ENCODE measurements at regions not wholly inside any gene's neighbourhood (a gene's known extent, or its start where the extent isn't known, plus 50 kb on each side); places are given as distances from the start of the nearest gene placed in this dataset.

GRCh38 chr3:124396339-124396950 is 333.8 kb upstream of the UMPS start:
- Histone ChIP-seq H3K4me3 (no peak overlapping the region), H3K36me3 (peaks cover 8% of the 10 kb centered on the region), H3K27me3 (no peaks in the 10 kb centered on the region), H3K4me1 (peaks cover 0 to 19% of the 10 kb centered on the region in 2 donors), H3K9me3 (no peaks in the 10 kb centered on the region), H3K27ac (peak overlapping the region; percentile 6 to 56)
- no peak for DNase-seq (ENCODE audit: low spot score)
- TF ChIP-seq CTCF (IDR thresholded peaks at IDR 0.05): no peak

DNA sequence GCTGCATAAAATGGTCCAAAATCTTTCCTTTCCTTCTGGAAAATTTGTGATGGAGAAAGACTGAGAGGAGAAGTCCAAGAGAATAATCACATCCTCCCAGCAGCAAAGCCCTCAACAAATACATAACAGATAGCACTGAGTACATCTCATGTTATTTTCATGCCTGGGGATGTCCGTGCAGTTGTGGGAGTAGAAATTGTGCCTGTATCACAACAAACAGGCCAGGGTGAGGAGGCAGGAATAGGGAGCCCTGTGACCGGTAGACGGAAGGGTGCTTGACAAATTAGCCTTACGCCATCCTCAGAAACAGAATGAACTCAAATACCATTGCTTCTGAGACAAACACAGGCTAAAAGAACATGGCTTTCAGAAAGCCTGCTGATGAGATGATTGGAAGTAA is 333.2 kb upstream of the UMPS start:
- H3K9me3 ChIP-seq: no peaks in the 10 kb centered on the region
- no peak overlapping the region for H3K4me3 ChIP-seq
- peaks cover 8% of the 10 kb centered on the region for H3K36me3 ChIP-seq
- H3K4me1 ChIP-seq: peaks cover 0 to 19% of the 10 kb centered on the region in 2 donors
- H3K27ac ChIP-seq: no peak overlapping the region
- no peak for DNase-seq (ENCODE audit: low spot score)
- no peaks in the 10 kb centered on the region for H3K27me3 ChIP-seq
- no peak for TF ChIP-seq CTCF (IDR thresholded peaks at IDR 0.05)

DNA sequence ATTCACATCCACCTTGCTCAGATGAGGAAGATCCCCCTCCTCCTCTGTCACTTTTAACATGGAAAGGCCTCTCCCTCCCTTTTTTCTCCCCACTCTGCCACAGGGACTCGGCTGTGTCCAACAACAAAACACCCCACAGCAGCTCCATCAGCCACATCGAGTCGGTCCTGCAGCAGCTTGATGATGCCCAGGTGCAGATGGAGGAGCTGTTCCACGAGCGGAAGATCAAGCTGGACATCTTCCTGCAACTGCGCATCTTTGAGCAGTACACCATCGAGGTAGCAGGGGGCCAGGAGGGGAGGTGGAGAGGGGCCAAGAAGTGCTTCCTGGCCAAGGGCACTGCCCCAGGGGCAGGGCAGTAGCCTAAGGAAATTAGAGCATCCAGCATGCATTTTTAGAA is 331.7 kb upstream of the UMPS start:
- Histone ChIP-seq H3K9me3 (no peaks in the 10 kb centered on the region), H3K27ac (no peak overlapping the region), H3K27me3 (no peaks in the 10 kb centered on the region), H3K36me3 (peaks cover 8% of the 10 kb centered on the region), H3K4me1 (peaks cover 0 to 19% of the 10 kb centered on the region in 2 donors), H3K4me3 (no peak overlapping the region)
- DNase-seq (ENCODE audit: low spot score): no peak
- no peak for TF ChIP-seq CTCF (IDR thresholded peaks at IDR 0.05)

GRCh38 chr3:124401843-124402242 is 328.4 kb upstream of the UMPS start:
- no peak overlapping the region for H3K27ac ChIP-seq

GRCh38 chr3:124402791-124403190 is 327.5 kb upstream of the UMPS start:
- H3K4me1 ChIP-seq: no peaks in the 10 kb centered on the region
- no peaks in the 10 kb centered on the region for H3K27me3 ChIP-seq
- H3K4me3 ChIP-seq: no peak overlapping the region
- H3K27ac ChIP-seq: no peak overlapping the region
- no peak for DNase-seq (ENCODE audit: low spot score)
- H3K36me3 ChIP-seq: peaks cover 8% of the 10 kb centered on the region
- no peaks in the 10 kb centered on the region for H3K9me3 ChIP-seq
- no peak for TF ChIP-seq CTCF (IDR thresholded peaks at IDR 0.05)

More at GRCh38 chr3:124401843-124402242, 328.4 kb upstream of the UMPS start:
- no peak for DNase-seq (ENCODE audit: low spot score)
- Histone ChIP-seq H3K9me3 (no peaks in the 10 kb centered on the region), H3K4me3 (no peak overlapping the region), H3K36me3 (peaks cover 8% of the 10 kb centered on the region), H3K4me1 (no peaks in the 10 kb centered on the region), H3K27me3 (no peaks in the 10 kb centered on the region)
- TF ChIP-seq CTCF (IDR thresholded peaks at IDR 0.05): no peak

- H3K27me3 ChIP-seq: no peaks in the 10 kb centered on the region
- H3K27ac ChIP-seq: no peak overlapping the region
- H3K4me1 ChIP-seq: no peaks in the 10 kb centered on the region
- no peak for DNase-seq (ENCODE audit: low spot score)
- H3K9me3 ChIP-seq: no peaks in the 10 kb centered on the region
- no peak overlapping the region for H3K4me3 ChIP-seq
- no peak for TF ChIP-seq CTCF (IDR thresholded peaks at IDR 0.05)
- H3K36me3 ChIP-seq: peaks cover 4% of the 10 kb centered on the region
Measured at GRCh38 chr3:124404621-124405020, 325.6 kb upstream of the UMPS start.

Measured in right atrium auricular region (tissue), 2 donors.